Mucosa of descending colon (tissue), 3 donors: ENCODE measurements at regions not wholly inside any gene's neighbourhood (a gene's known extent, or its start where the extent isn't known, plus 50 kb on each side); places are given as distances from the start of the nearest gene placed in this dataset.

Source experiments
- ATAC-seq: fragments of 200-7000 bp; cut with Tn5 transposase; one replicate; pipeline ENCODE4 v1.9.1; 2020; ENCODE audit warnings: mild to moderate bottlenecking, moderate library complexity
- DNase-seq, 3 donors: peaks; one replicate each; pipeline ENCODE4 v3.0.0-alpha.2; 2020
- H3K36me3 ChIP-seq: fragments of 200-600 bp; one replicate; pipeline ENCODE4 v1.8.0; 2021; ENCODE audit warnings: low read depth, mild to moderate bottlenecking
- H3K4me1 ChIP-seq: fragments of 200-600 bp; one replicate; pipeline ENCODE4 v1.8.0; 2021; ENCODE audit warnings: low read depth, mild to moderate bottlenecking
- H3K4me3 ChIP-seq: fragments of 200-600 bp; one replicate; pipeline ENCODE4 v1.8.0; 2021; ENCODE audit warnings: mild to moderate bottlenecking
- H3K9me3 ChIP-seq: fragments of 200-600 bp; one replicate; pipeline ENCODE4 v1.8.0; 2021; ENCODE audit warnings: mild to moderate bottlenecking
- intact Hi-C, 2 donors: fragments of 100-400 bp; cut with DNase I in 1 of 2; cut with micrococcal nuclease in 1 of 2; formaldehyde crosslinking; loops; one replicate each; pipeline versions ENCODE4 v1.11.0 to v1.11.1; 2022; cut with DNase I, micrococcal nuclease
- TF ChIP-seq, protein P1 (sequence below): fragments of 200-600 bp; IDR thresholded peaks from one replicate; pipeline ENCODE4 v1.8.0; 2022; ENCODE audit warnings: antibody characterized with exemption, mild to moderate bottlenecking
- donor health status: DM: no; HTN: no; CAD: no; lungs with moderate emphysema.
- donor health status: DM: no; HTN: no; CAD: no.
- donor health status: DM: no; HTN: yes; CAD: no.

DNA sequence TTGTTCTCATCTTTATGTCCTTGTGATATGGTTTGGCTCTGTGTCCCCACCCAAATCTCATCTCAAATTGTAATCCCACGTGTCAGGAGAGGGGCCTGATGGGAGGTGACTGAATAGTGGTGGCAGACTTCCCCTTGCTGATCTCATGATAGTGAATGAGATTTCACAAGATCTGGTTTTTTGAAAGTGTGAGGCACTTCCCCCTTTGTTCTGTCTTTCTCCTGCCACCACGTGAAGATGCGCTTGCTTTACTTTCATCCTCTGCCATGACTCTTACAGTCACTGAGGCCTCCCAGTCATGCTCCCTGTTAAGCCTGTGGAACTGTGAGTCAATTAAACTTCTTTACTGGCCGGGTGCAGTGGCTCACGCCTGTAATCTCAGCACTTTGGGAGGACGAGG lies 161.0 kb downstream of the HERPUD2 start:
- intact Hi-C loops: loop anchor here in 1 of 2 donors (10.0 kb wide), 1 partner anchor 349 kb away; no protein-coding TSS in a partner anchor
- Histone ChIP-seq H3K9me3 (no peaks in the 10 kb centered on the region), H3K4me1 (peaks cover 3% of the 10 kb centered on the region), H3K36me3 (no peaks in the 10 kb centered on the region), H3K4me3 (no peak overlapping the region)
- DNase-seq (no peak), ATAC-seq (no peak)
- TF ChIP-seq, protein P1, sequence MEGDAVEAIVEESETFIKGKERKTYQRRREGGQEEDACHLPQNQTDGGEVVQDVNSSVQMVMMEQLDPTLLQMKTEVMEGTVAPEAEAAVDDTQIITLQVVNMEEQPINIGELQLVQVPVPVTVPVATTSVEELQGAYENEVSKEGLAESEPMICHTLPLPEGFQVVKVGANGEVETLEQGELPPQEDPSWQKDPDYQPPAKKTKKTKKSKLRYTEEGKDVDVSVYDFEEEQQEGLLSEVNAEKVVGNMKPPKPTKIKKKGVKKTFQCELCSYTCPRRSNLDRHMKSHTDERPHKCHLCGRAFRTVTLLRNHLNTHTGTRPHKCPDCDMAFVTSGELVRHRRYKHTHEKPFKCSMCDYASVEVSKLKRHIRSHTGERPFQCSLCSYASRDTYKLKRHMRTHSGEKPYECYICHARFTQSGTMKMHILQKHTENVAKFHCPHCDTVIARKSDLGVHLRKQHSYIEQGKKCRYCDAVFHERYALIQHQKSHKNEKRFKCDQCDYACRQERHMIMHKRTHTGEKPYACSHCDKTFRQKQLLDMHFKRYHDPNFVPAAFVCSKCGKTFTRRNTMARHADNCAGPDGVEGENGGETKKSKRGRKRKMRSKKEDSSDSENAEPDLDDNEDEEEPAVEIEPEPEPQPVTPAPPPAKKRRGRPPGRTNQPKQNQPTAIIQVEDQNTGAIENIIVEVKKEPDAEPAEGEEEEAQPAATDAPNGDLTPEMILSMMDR: no peak

DNA sequence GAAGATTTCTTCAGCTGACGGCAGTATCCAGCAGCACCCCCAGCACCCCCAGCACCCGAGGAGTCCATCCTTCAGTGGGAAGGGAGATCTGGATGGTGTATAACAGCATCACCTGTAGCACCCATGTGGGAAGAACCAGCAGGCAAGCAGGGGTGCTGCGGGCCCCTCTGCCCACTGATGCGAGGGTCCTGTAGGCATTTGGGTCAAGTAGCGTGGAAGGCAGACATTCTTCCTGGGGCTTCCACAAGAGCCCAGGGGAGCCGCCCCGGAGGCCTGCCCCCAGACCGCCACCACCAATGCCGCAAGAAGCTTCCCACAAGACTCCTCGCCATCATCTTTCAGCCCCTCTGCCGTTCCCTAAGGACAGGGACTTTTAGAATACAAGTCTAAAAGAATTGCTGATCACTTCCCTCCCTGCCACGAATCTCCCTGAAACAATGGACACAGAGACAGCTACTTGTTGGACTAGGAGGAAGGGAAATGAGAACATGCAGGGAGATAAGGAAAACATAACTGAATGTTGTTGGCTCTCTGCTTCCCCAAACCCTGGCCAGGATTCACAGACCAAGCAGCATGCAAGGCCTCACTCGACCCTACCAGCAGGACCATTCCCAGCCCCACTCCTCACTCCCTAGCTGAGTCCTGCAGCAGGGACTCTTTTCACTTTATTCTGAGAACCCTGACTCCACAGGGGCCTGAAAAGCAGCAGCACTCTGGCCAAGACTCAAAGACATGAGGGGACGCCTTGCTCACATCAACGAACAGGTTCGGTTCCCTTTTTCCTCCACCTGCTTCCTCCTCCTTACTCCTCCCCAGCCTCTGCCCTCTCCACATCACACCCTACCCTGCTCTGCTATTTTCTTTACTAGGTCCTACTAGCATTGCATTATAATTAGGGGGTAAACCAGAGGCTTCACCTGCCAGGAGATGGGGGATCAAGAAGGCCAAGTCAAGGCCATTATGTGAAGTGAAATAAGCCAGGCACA lies 164.5 kb downstream of the HERPUD2 start:
- H3K36me3 ChIP-seq: no peaks in the 10 kb centered on the region
- no peak overlapping the region for H3K4me3 ChIP-seq
- no peak for ATAC-seq
- TF ChIP-seq, protein P1: no peak
- H3K9me3 ChIP-seq: no peaks in the 10 kb centered on the region
- no peak for DNase-seq
- no peaks in the 10 kb centered on the region for H3K4me1 ChIP-seq
- intact Hi-C loops: loop anchor here in 1 of 2 donors (10.0 kb wide), 1 partner anchor 346 kb away; no protein-coding TSS in a partner anchor

DNA sequence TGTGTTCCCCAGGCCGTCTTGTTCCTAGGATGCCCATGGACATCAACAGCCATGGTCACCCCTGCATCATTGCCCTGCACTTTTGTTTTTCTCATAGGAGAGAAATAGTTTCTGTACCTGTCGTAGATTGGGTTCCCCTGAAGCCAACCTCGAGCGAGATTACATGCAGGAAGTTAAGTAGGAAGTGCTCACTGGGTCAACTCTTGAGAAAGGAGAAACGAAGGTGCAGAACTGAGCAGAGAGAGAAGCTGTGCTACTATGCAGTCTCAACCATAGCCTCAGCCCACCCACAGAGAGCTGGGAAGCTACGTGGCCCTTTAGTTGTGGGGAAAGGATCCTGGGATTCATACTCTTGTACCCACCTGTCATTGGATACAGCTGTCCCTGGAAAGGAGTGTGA lies 165.2 kb downstream of the HERPUD2 start:
- no peak for DNase-seq
- Histone ChIP-seq H3K9me3 (no peaks in the 10 kb centered on the region), H3K4me1 (no peaks in the 10 kb centered on the region), H3K36me3 (no peaks in the 10 kb centered on the region), H3K4me3 (no peak overlapping the region)
- intact Hi-C loops: loop anchor here in 1 of 2 donors (10.0 kb wide), 1 partner anchor 345 kb away; no protein-coding TSS in a partner anchor
- TF ChIP-seq, protein P1: no peak
- ATAC-seq: no peak

DNA sequence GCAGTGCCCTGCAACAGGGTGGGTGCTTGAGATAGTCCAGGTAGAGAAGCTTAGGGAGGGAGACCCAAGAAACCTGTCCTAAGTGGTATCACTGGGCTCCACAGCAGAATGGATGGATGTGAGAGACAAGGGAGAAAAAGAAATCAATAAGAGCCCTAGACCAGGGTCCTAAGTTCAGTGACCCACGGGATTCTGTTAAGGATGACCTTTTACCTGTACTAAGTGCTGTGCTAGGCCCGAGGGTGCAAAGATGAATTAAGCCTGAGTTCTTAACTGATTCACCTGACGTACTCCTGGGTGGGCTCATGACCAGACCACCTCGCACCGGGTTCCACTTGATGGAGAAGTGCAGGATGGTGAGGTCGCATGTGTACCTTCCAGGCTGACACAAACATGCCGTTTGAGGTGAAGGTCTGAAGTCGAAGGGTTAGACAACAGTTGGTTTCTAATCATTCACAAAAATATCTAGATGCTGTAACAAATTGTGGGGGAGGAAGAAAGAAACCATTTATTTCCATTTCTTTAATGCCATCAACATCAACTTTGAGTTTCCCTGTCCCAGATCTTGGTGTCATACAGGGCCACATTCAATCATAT lies 166.5 kb downstream of the HERPUD2 start:
- ATAC-seq (no peak), DNase-seq (no peak)
- H3K4me3 ChIP-seq: no peak overlapping the region
- H3K36me3 ChIP-seq: no peaks in the 10 kb centered on the region
- intact Hi-C loops: no loop called here
- no peaks in the 10 kb centered on the region for H3K4me1 ChIP-seq
- TF ChIP-seq, protein P1: no peak
- no peaks in the 10 kb centered on the region for H3K9me3 ChIP-seq

- H3K4me1 ChIP-seq: no peaks in the 10 kb centered on the region
- TF ChIP-seq, protein P1: no peak
- no peaks in the 10 kb centered on the region for H3K36me3 ChIP-seq
- ATAC-seq (no peak), DNase-seq (no peak)
- no peak overlapping the region for H3K4me3 ChIP-seq
- no peaks in the 10 kb centered on the region for H3K9me3 ChIP-seq
- intact Hi-C loops: no loop called here
Observed at GRCh38 chr7:35526645-35527044, 168.3 kb downstream of the HERPUD2 start.
